GM12878 (cell line): ENCODE measurements at regions not wholly inside any gene's neighbourhood (a gene's known extent, or its start where the extent isn't known, plus 50 kb on each side); places are given as distances from the start of the nearest gene placed in this dataset.

Source experiments
- ATAC-seq: fragments of 200-7000 bp; cut with Tn5 transposase; 3 replicates; pipeline ENCODE4 v1.9.1; 2020; ENCODE audit warnings: mild to moderate bottlenecking, moderate library complexity
- BruUV-seq: library from RNA; stranded (reverse); fragments of 400-500 nt; replicated peaks from 2 replicates; lab custom pipeline; 2021; lab: Mats Ljungman, UMichigan
- CTCF ChIA-PET: fragments of 300-600 bp; sonication (Branson Sonifier 250); formaldehyde crosslinking; extraction: SDS; loops from one replicate; lab custom pipeline; 2021; ENCODE audit warnings: inconsistent platforms; lab: Yijun Ruan, JAX
- POLR2A ChIA-PET: fragments of 350-600 bp; formaldehyde crosslinking; extraction: SDS; loops from one replicate; lab custom pipeline; 2021; ENCODE audit warnings: inconsistent platforms; lab: Charles Lee
- RAD21 ChIA-PET: fragments of 300-600 bp; sonication (Branson Sonifier 250); formaldehyde crosslinking; loops from one replicate; lab custom pipeline; 2023; ENCODE audit warnings: antibody characterized with exemption; ENCODE audit not compliant: unreplicated experiment; lab: Charles Lee
- SMC1A ChIA-PET: fragments of 300-600 bp; sonication (Branson Sonifier 250); formaldehyde crosslinking; loops from one replicate; lab custom pipeline; 2023; ENCODE audit not compliant: unreplicated experiment, uncharacterized antibody; lab: Charles Lee
- DNase-seq: peaks from one replicate; pipeline ENCODE4 v3.0.0-alpha.2; 2011; ENCODE audit warnings: low read depth, low spot score
- FAIRE-seq: peaks from 3 replicates; lab custom pipeline; 2011; peaks lifted over from hg19 to GRCh38; lab: Jason Lieb, UNC
- H2AFZ ChIP-seq: 2 replicates; pipeline ENCODE4 v1.6.0; 2011; ENCODE audit warnings: low read depth, low read length, control low read depth; ENCODE audit not compliant: control insufficient read depth
- H3K27ac ChIP-seq: 2 replicates; pipeline ENCODE4 v1.5.1; 2011; ENCODE audit warnings: control low read depth; ENCODE audit not compliant: control insufficient read depth, insufficient read depth
- H3K27me3 ChIP-seq, 2 experiments: replicated peaks in 1 of 2; 2 replicates each; pipeline versions ENCODE4 v1.6.0 to v1.6.1; 2011; ENCODE audit warnings: low read length in 1 of 2; ENCODE audit not compliant: control insufficient read depth in 2 of 2, insufficient read depth in 2 of 2
- H3K36me3 ChIP-seq, 2 experiments: 2 replicates each; pipeline ENCODE4 v1.5.1; 2011; ENCODE audit warnings: low read length in 1 of 2; ENCODE audit not compliant: control insufficient read depth in 2 of 2, insufficient read depth in 2 of 2
- H3K4me1 ChIP-seq: 2 replicates; pipeline ENCODE4 v1.6.1; 2011; ENCODE audit warnings: mild to moderate bottlenecking, low read length, moderate library complexity, mixed read lengths; ENCODE audit not compliant: control insufficient read depth, insufficient read depth
- H3K4me2 ChIP-seq: 2 replicates; pipeline ENCODE4 v1.6.0; 2011; ENCODE audit warnings: control low read depth; ENCODE audit not compliant: control insufficient read depth, insufficient read depth
- H3K4me3 ChIP-seq: fragments of 200-600 bp; sonication (generic); 2 replicates; pipeline ENCODE4 v1.5.1; 2016
- H3K79me2 ChIP-seq: 2 replicates; pipeline ENCODE4 v1.6.0; 2011; ENCODE audit warnings: low read length; ENCODE audit not compliant: control insufficient read depth, insufficient read depth
- H3K9ac ChIP-seq: 2 replicates; pipeline ENCODE4 v1.8.0; 2011; ENCODE audit warnings: low read length, control low read depth, mixed read lengths; ENCODE audit not compliant: control insufficient read depth, insufficient read depth
- H3K9me3 ChIP-seq: replicated peaks from 3 replicates; pipeline ENCODE4 v1.5.1; 2011; ENCODE audit warnings: mild to moderate bottlenecking, low read length; ENCODE audit not compliant: control insufficient read depth, insufficient read depth
- H4K20me1 ChIP-seq: 2 replicates; pipeline ENCODE4 v1.6.0; 2011; ENCODE audit not compliant: control insufficient read depth, insufficient read depth
- NBN ChIP-seq: fragments of 450-650 bp; IDR thresholded peaks from 2 replicates; pipeline ENCODE4 v1.6.1; 2016
- NFIC ChIP-seq: IDR thresholded peaks from 2 replicates; pipeline ENCODE4 v1.6.1; 2012; ENCODE audit warnings: low read depth, mild to moderate bottlenecking, inconsistent platforms, low read length, moderate library complexity
- NR2C2 ChIP-seq: IDR thresholded peaks from 2 replicates; pipeline ENCODE4 v1.6.1; 2011; ENCODE audit warnings: borderline replicate concordance, low read depth; ENCODE audit not compliant: control insufficient read depth, insufficient read length
- POU2F2 ChIP-seq: IDR thresholded peaks from 3 replicates; pipeline ENCODE4 v1.6.1; 2011; ENCODE audit warnings: low read depth, mild to moderate bottlenecking, low read length, borderline replicate concordance
- RAD21 ChIP-seq: IDR thresholded peaks from 2 replicates; pipeline ENCODE4 v1.6.1; 2011; ENCODE audit warnings: mild to moderate bottlenecking, low read depth, low read length, moderate library complexity; ENCODE audit not compliant: insufficient read depth
- SPI1 ChIP-seq: IDR thresholded peaks from 2 replicates; pipeline ENCODE4 v1.6.1; 2011; ENCODE audit warnings: low read depth, mild to moderate bottlenecking, low read length, moderate library complexity, borderline replicate concordance; ENCODE audit not compliant: insufficient read depth
- TARDBP ChIP-seq: IDR thresholded peaks from 2 replicates; pipeline ENCODE4 v1.6.1; 2016; ENCODE audit warnings: borderline replicate concordance
- TBL1XR1 ChIP-seq: IDR thresholded peaks from 2 replicates; pipeline ENCODE4 v1.6.1; 2012; ENCODE audit warnings: low read depth, low read length, improper control_type of control experiment
- YBX1 ChIP-seq: fragments of 450-650 bp; IDR thresholded peaks from 2 replicates; pipeline ENCODE4 v1.6.1; 2016; ENCODE audit warnings: antibody characterized with exemption
- ZNF24 ChIP-seq: fragments of 450-650 bp; IDR thresholded peaks from 2 replicates; pipeline ENCODE4 v1.6.1; 2017; ENCODE audit warnings: antibody characterized with exemption, mild to moderate bottlenecking
- ZNF622 ChIP-seq: fragments of 450-650 bp; IDR thresholded peaks from 2 replicates; pipeline ENCODE4 v1.6.1; 2017; ENCODE audit warnings: mild to moderate bottlenecking, inconsistent platforms
- WGBS: methylation state at CpG from one replicate; pipeline ENCODE4 v1.1.6; 2016; ENCODE audit warnings: low lambda C conversion rate; ENCODE audit not compliant: insufficient replicate concordance, insufficient coverage; ENCODE audit errors: missing lambda C conversion rate; 5-methylcytosine and 5-hydroxymethylcytosine counted together
- in situ Hi-C: fragments of 300-500 bp; cut with MboI; formaldehyde crosslinking; loops from 9 replicates; pipeline ENCODE4 v1.14.3; 2018; ENCODE audit warnings: mixed read lengths
- intact Hi-C: fragments of 100-400 bp; cut with micrococcal nuclease; formaldehyde crosslinking; loops from one replicate; pipeline ENCODE4 v1.14.2; 2022; ENCODE audit not compliant: unreplicated experiment
- TF ChIP-seq, protein P1 (sequence below): IDR thresholded peaks from 2 replicates; pipeline ENCODE4 v1.6.1; 2012; ENCODE audit warnings: low read depth, low read length, improper control_type of control experiment
- TF ChIP-seq, protein P2 (sequence below): fragments of 450-650 bp; formaldehyde crosslinking; IDR thresholded peaks from 2 replicates; pipeline ENCODE4 v1.4.0; 2022; ENCODE audit warnings: mild to moderate bottlenecking, moderate library complexity
- TF ChIP-seq, protein P3 (sequence below): fragments of 450-650 bp; IDR thresholded peaks from 2 replicates; pipeline ENCODE4 v1.6.1; 2016; ENCODE audit warnings: mild to moderate bottlenecking, moderate library complexity, borderline replicate concordance
- TF ChIP-seq, protein P4 (sequence below): IDR thresholded peaks from 2 replicates; pipeline ENCODE4 v1.6.1; 2012; ENCODE audit warnings: low read depth, low read length, improper control_type of control experiment

DNA sequence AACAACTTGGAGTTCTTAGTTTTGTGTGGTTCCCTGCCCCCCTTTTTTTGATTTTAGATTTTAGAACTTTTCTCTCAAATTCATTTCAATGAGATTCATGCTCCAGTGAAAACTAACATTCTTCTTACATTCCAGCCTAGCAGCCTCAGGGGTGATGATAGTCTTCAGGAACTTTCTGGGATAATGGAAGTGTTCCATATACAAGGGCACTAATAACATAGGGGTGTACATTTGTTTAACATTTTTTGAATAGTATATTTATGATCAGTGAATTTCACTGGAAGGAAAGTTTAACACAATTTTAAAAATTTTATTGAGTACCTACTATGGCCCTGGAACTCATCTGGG, 61.4 kb upstream of the ZNF648 start (continued):
- TF ChIP-seq, protein P1, sequence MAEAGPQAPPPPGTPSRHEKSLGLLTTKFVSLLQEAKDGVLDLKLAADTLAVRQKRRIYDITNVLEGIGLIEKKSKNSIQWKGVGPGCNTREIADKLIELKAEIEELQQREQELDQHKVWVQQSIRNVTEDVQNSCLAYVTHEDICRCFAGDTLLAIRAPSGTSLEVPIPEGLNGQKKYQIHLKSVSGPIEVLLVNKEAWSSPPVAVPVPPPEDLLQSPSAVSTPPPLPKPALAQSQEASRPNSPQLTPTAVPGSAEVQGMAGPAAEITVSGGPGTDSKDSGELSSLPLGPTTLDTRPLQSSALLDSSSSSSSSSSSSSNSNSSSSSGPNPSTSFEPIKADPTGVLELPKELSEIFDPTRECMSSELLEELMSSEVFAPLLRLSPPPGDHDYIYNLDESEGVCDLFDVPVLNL, result no peak
- TF ChIP-seq ZNF622, result no peak

DNA sequence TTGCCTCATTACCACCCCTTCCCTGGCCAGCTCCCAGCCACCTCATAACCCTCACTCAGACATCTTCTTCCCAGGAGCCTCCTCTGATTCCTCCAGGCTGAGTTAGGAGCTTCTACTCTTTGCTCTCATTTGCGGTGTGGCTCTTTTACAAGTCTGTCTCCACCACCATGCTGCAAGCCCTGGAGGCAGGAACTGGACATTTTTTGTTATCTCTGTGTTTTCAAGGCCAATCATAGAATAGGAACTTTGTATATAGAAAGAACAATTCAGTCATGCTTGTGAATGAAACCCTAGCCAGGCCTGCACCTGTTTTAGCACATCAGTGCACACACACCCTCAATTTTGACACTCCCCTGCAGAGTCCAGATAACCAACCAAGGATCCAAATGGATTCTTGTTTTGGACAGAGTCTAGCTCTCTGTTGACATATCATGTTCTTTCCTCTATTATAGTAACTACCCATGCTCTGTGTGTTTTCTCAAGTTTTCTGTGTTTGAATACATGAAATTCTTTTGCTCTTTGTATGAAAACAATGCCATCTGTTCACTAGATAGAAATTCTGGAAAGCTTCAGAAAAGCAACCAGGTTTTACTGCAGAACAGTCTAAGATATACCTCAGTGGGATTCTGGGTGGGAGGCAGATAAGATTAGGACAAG, 60.9 kb upstream of the ZNF648 start:
- Histone ChIP-seq H2AFZ (no peak overlapping the region), H3K27me3 (peaks cover 0 to 5% of the 10 kb centered on the region in 2 experiments; a peak in 3 of 4 replicates), H3K79me2 (no peaks in the 10 kb centered on the region), H3K9ac (no peak overlapping the region), H3K4me1 (no peaks in the 10 kb centered on the region), H3K4me3 (no peak overlapping the region), H3K9me3 (no peaks in the 10 kb centered on the region), H4K20me1 (no peaks in the 10 kb centered on the region), H3K27ac (no peak overlapping the region), H3K36me3 (no peaks in the 10 kb centered on the region), H3K4me2 (no peak overlapping the region)
- BruUV-seq, result no TSS peak
- in situ Hi-C loops, result no loop called here
- POLR2A ChIA-PET, result interaction anchor here (0.6 kb wide), 1 partner anchor 14 kb away, joined by 3 read pairs; no protein-coding TSS in a partner anchor
- ATAC-seq (no peak), DNase-seq (no peak), FAIRE-seq (no peak)
- WGBS, result 81% methylated on average over 1 of the region's 1 CpG
- RAD21 ChIA-PET, result no interaction called here
- CTCF ChIA-PET, result interaction anchor here (1.0 kb wide), 1 partner anchor 10 kb away, joined by 7 read pairs; no protein-coding TSS in a partner anchor
- SMC1A ChIA-PET, result no interaction called here
- intact Hi-C loops, result no loop called here
- TF ChIP-seq ZNF24, result no peak
- no peak for TF ChIP-seq NBN
- TF ChIP-seq NR2C2, result no peak
- TF ChIP-seq, protein P2, sequence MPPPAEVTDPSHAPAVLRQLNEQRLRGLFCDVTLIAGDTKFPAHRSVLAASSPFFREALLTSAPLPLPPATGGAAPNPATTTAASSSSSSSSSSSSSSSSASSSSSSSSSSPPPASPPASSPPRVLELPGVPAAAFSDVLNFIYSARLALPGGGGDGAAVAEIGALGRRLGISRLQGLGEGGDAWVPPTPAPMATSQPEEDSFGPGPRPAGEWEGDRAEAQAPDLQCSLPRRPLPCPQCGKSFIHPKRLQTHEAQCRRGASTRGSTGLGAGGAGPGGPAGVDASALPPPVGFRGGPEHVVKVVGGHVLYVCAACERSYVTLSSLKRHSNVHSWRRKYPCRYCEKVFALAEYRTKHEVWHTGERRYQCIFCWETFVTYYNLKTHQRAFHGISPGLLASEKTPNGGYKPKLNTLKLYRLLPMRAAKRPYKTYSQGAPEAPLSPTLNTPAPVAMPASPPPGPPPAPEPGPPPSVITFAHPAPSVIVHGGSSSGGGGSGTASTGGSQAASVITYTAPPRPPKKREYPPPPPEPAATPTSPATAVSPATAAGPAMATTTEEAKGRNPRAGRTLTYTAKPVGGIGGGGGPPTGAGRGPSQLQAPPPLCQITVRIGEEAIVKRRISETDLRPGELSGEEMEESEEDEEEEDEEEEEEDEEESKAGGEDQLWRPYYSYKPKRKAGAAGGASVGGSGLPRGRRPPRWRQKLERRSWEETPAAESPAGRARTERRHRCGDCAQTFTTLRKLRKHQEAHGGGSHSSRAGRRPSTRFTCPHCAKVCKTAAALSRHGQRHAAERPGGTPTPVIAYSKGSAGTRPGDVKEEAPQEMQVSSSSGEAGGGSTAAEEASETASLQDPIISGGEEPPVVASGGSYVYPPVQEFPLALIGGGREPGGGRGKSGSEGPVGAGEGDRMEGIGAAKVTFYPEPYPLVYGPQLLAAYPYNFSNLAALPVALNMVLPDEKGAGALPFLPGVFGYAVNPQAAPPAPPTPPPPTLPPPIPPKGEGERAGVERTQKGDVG (CRISPR knock-in tag), result no peak
- TF ChIP-seq TBL1XR1, result no peak
- TF ChIP-seq, protein P3, sequence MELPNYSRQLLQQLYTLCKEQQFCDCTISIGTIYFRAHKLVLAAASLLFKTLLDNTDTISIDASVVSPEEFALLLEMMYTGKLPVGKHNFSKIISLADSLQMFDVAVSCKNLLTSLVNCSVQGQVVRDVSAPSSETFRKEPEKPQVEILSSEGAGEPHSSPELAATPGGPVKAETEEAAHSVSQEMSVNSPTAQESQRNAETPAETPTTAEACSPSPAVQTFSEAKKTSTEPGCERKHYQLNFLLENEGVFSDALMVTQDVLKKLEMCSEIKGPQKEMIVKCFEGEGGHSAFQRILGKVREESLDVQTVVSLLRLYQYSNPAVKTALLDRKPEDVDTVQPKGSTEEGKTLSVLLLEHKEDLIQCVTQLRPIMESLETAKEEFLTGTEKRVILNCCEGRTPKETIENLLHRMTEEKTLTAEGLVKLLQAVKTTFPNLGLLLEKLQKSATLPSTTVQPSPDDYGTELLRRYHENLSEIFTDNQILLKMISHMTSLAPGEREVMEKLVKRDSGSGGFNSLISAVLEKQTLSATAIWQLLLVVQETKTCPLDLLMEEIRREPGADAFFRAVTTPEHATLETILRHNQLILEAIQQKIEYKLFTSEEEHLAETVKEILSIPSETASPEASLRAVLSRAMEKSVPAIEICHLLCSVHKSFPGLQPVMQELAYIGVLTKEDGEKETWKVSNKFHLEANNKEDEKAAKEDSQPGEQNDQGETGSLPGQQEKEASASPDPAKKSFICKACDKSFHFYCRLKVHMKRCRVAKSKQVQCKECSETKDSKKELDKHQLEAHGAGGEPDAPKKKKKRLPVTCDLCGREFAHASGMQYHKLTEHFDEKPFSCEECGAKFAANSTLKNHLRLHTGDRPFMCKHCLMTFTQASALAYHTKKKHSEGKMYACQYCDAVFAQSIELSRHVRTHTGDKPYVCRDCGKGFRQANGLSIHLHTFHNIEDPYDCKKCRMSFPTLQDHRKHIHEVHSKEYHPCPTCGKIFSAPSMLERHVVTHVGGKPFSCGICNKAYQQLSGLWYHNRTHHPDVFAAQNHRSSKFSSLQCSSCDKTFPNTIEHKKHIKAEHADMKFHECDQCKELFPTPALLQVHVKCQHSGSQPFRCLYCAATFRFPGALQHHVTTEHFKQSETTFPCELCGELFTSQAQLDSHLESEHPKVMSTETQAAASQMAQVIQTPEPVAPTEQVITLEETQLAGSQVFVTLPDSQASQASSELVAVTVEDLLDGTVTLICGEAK, result no peak
- TF ChIP-seq SPI1, result no peak
- TF ChIP-seq YBX1, result no peak
- TF ChIP-seq, protein P4, sequence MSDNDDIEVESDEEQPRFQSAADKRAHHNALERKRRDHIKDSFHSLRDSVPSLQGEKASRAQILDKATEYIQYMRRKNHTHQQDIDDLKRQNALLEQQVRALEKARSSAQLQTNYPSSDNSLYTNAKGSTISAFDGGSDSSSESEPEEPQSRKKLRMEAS, result no peak
- TF ChIP-seq NFIC, result no peak
- TF ChIP-seq TARDBP, result no peak
- no peak for TF ChIP-seq RAD21
- TF ChIP-seq POU2F2, result no peak
